Bronchial epithelial cell (primary cell): ENCODE measurements at regions not wholly inside any gene's neighbourhood (a gene's known extent, or its start where the extent isn't known, plus 50 kb on each side); places are given as distances from the start of the nearest gene placed in this dataset.
A peak's percentile ranks its signal among the peaks of the same experiment; 100 is the strongest.

Experiments
- DNase-seq: peaks from one replicate; pipeline ENCODE4 v3.0.0-alpha.2; 2010; ENCODE audit warnings: low read depth
- FAIRE-seq: peaks from 2 replicates; lab custom pipeline; 2011; peaks lifted over from hg19 to GRCh38; lab: Jason Lieb, UNC
- H3K27me3 ChIP-seq: 2 replicates; pipeline ENCODE4 v1.5.1; 2011; ENCODE audit warnings: low read length; ENCODE audit not compliant: control insufficient read depth, insufficient read depth
- H3K36me3 ChIP-seq: 2 replicates; pipeline ENCODE4 v1.5.1; 2011; ENCODE audit warnings: low read length; ENCODE audit not compliant: control insufficient read depth, insufficient read depth
- H3K4me3 ChIP-seq: 2 replicates; pipeline ENCODE4 v1.5.1; 2011; ENCODE audit warnings: mild to moderate bottlenecking, low read depth, low read length, control low read depth
- CTCF ChIP-seq: IDR thresholded peaks from 2 replicates; pipeline ENCODE4 v1.5.1; 2011; ENCODE audit warnings: mild to moderate bottlenecking, moderate library complexity, low read length, control low read depth, inconsistent platforms; ENCODE audit not compliant: insufficient read depth, severe bottlenecking

DNA sequence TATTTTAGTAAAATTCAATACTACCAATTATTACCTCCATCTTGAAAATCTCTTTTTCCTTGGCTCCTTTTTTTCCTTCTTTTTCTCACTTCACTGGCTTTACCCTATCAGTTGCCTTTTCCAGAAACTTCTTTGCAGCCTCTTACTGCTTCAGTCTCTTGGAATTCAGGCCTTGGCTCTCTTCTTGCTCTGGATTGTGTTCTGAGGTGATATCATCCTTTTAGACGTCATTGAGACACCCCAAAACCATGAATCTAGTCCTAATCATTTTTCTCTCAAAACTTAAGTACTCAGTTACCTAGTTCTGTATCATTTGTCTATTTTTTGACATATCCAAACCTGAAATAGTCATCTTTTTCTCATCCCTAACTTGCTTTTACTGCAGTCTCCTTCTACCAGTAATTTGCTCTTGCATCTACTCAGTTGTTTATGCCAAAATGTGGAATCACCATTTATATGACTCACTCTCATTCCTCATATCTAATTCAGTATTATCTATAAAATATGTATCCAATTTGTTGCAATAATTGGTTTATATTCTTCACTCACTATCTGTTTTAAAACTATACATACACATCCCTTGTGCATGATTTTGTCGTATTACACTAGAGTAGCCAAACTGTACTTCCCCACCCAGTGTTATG, 703.2 kb upstream of the CCDC54 start:
- H3K27me3 ChIP-seq: no peaks in the 10 kb centered on the region
- no peak for TF ChIP-seq CTCF
- DNase-seq (no peak), FAIRE-seq (no peak)
- no peak overlapping the region for H3K4me3 ChIP-seq
- H3K36me3 ChIP-seq: no peaks in the 10 kb centered on the region

DNA sequence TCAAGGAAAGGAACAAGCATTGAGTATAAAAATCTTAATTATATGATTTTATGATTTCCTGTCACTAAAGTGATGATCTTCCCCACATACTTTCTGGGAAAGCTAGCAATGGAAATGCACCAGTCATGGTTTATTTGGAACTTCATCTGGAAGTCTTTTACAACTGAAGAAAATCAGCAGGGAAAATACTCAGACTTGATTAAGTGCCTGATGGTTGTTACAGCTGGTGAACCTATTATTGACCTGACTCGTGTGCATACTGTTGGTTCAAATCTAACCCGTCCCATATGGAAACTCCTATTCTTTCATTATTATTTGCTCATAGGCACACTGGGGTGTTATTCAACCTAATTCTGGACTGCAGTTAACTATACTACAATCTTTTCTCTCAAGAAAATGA, 701.8 kb upstream of the CCDC54 start:
- H3K4me3 ChIP-seq: no peak overlapping the region
- H3K36me3 ChIP-seq: no peaks in the 10 kb centered on the region
- TF ChIP-seq CTCF: no peak
- DNase-seq: no peak
- no peak for FAIRE-seq
- no peaks in the 10 kb centered on the region for H3K27me3 ChIP-seq

DNA sequence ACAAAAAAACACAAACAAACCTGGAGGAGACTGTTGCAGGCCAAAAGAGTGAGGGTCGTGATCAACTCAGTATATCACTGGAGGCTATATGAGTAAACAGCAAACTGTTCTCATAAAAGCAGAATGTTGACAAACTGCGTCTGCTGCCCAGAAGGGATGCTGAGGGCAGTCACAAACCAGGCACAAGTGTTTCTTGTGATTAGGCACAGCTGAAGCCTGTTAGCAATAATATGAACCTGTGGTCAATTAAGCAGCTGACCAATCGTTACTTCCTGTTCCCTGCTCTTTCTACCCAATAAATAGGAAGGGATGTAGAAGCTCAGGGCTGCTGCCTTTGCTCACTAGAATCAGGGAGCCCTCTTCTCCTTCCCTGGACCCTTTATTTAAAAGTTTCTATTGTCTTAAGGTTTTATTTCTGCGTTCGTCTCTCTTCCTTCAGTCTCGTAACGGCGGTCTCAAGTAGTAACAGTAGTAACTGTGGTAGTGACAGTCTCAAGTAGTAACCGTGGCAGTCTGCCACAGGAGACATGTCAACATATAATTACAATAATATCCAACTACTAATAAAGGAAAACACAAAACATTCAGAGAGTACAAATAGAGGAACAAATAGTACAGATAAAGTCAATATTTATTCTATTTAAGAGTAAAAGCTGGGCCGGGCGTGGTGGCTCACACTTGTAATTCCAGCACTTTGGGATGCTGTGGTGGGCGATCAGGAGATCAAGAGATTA, 698.4 kb upstream of the CCDC54 start:
- DNase-seq (no peak), FAIRE-seq (no peak)
- Histone ChIP-seq H3K36me3 (no peaks in the 10 kb centered on the region), H3K4me3 (no peak overlapping the region), H3K27me3 (no peaks in the 10 kb centered on the region)
- no peak for TF ChIP-seq CTCF

GRCh38 chr3:106683953-106684620, 693.2 kb upstream of the CCDC54 start:
- TF ChIP-seq CTCF: no peak
- Histone ChIP-seq H3K36me3 (no peaks in the 10 kb centered on the region), H3K27me3 (no peaks in the 10 kb centered on the region), H3K4me3 (no peak overlapping the region)
- DNase-seq (peak; percentile 92), FAIRE-seq (no peak)

DNA sequence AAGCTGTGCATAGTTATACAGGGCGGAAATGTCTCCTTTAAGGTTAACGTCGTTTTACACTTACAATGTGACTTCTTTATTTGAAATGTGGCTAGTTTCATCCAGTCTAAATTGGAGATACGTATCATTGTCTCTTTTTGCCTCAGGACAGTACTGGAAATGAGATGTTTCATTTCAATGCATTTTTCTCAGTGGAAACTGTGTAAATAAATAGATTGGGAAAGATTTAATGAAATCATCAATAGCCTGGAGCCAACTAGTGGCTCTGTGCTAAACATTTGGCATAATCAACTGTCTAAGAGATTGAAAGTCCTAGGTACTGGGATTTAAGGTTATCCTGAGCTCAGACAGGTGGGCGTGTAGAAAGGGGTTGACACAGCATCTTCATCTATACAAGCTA, 691.5 kb upstream of the CCDC54 start:
- no peaks in the 10 kb centered on the region for H3K27me3 ChIP-seq
- DNase-seq: peak; percentile 80
- no peak for TF ChIP-seq CTCF
- H3K4me3 ChIP-seq: no peak overlapping the region
- no peaks in the 10 kb centered on the region for H3K36me3 ChIP-seq
- no peak for FAIRE-seq
